ENCODE measurements at regions not wholly inside any gene's neighbourhood (a gene's known extent, or its start where the extent isn't known, plus 50 kb on each side); places are given as distances from the start of the nearest gene placed in this dataset.

- no peak for DNase-seq
- POLR2A ChIA-PET, result no interaction called here
- CTCF ChIA-PET, result no interaction called here
Measured at GRCh38 chr13:51520524-51520923, 63.7 kb upstream of the WDFY2 start.

GRCh38 chr13:51523082-51523518 lies 61.2 kb upstream of the WDFY2 start:
- H2AFZ ChIP-seq (ENCODE audit: insufficient read depth, low read depth, low read length, poor library complexity, severe bottlenecking), result no peak overlapping the region
- POLR2A ChIA-PET, result no interaction called here
- ATAC-seq (ENCODE audit: low read depth) (no peak), DNase-seq (no peak)
- H3K27ac ChIP-seq (ENCODE audit: low read length in 2 of 2), result no peak overlapping the region
- no peaks in the 10 kb centered on the region for H3K36me3 ChIP-seq (replicated peaks in 1 of 2; ENCODE audit: control extremely low read depth in 1 of 2, control insufficient read depth in 1 of 2, extremely low read depth in 1 of 2, insufficient read depth in 2 of 2, low read length in 1 of 2)
- TF ChIP-seq EZH2 (IDR thresholded peaks at IDR 0.05; ENCODE audit: borderline replicate concordance, insufficient read depth, low read depth, low read length, poor library complexity, severe bottlenecking) (no peak), CTCF (IDR thresholded peaks at IDR 0.05) (no peak)
- H3K9me3 Mint-ChIP-seq (ENCODE audit: insufficient read depth), result no peaks in the 10 kb centered on the region
- H3K4me2 ChIP-seq (replicated peaks; ENCODE audit: low read depth, low read length, poor library complexity, severe bottlenecking), result no peak overlapping the region
- peaks cover 5% of the 10 kb centered on the region for H3K4me1 Mint-ChIP-seq
- CTCF ChIA-PET, result interaction anchor here (0.9 kb wide), 1 partner anchor 13 kb away, joined by 3 read pairs; no protein-coding TSS in a partner anchor
- H3K4me1 ChIP-seq (ENCODE audit: control insufficient read depth in 2 of 2, insufficient read depth in 2 of 2, low read length in 2 of 2), result peaks cover 4 to 5% of the 10 kb centered on the region in 2 donors
- intact Hi-C loops (cut with micrococcal nuclease), result no loop called here
- H3K9ac ChIP-seq (ENCODE audit: low read length), result no peak overlapping the region
- no peak overlapping the region for H3K4me3 Mint-ChIP-seq
- WGBS (ENCODE audit: insufficient coverage), result no CpG with 5 or more reads among the region's 4 CpGs
- no peaks in the 10 kb centered on the region for H3K27me3 ChIP-seq (replicated peaks in 1 of 4; ENCODE audit: control extremely low read depth in 1 of 4, control insufficient read depth in 3 of 4, insufficient read depth in 4 of 4, low read length in 3 of 4)
- no peak overlapping the region for H3K4me3 ChIP-seq (ENCODE audit: control extremely low read depth in 1 of 5, extremely low read depth in 1 of 5, insufficient read depth in 1 of 5, low read depth in 2 of 5, low read length in 4 of 5)
- H4K20me1 ChIP-seq (ENCODE audit: control insufficient read depth, insufficient read depth, low read length, poor library complexity, severe bottlenecking), result no peaks in the 10 kb centered on the region
- H3K27ac Mint-ChIP-seq, result no peak overlapping the region
- no peaks in the 10 kb centered on the region for H3K27me3 Mint-ChIP-seq
- no peaks in the 10 kb centered on the region for H3K9me3 ChIP-seq (ENCODE audit: control extremely low read depth in 1 of 3, control insufficient read depth in 2 of 3, insufficient read depth in 1 of 3, low read length in 2 of 3)
- no peaks in the 10 kb centered on the region for H3K79me2 ChIP-seq (ENCODE audit: control insufficient read depth, insufficient read depth, low read length)

More at GRCh38 chr13:51520524-51520923, 63.7 kb upstream of the WDFY2 start:
- Histone ChIP-seq H4K20me1 (ENCODE audit: control insufficient read depth, insufficient read depth, low read length, poor library complexity, severe bottlenecking) (no peaks in the 10 kb centered on the region), H2AFZ (ENCODE audit: insufficient read depth, low read depth, low read length, poor library complexity, severe bottlenecking) (no peak overlapping the region), H3K79me2 (ENCODE audit: control insufficient read depth, insufficient read depth, low read length) (no peaks in the 10 kb centered on the region), H3K9me3 (ENCODE audit: control extremely low read depth in 1 of 3, control insufficient read depth in 2 of 3, insufficient read depth in 1 of 3, low read length in 2 of 3) (peaks cover 0 to 1% (median 0%) of the 10 kb centered on the region in 3 donors), H3K36me3 (replicated peaks in 1 of 2; ENCODE audit: control extremely low read depth in 1 of 2, control insufficient read depth in 1 of 2, extremely low read depth in 1 of 2, insufficient read depth in 2 of 2, low read length in 1 of 2) (no peaks in the 10 kb centered on the region), H3K4me2 (replicated peaks; ENCODE audit: low read depth, low read length, poor library complexity, severe bottlenecking) (no peak overlapping the region), H3K9ac (ENCODE audit: low read length) (no peak overlapping the region), H3K27ac (ENCODE audit: low read length in 2 of 2) (no peak overlapping the region), H3K4me1 (ENCODE audit: control insufficient read depth in 2 of 2, insufficient read depth in 2 of 2, low read length in 2 of 2) (peaks cover 4 to 5% of the 10 kb centered on the region in 2 donors), H3K4me3 (ENCODE audit: control extremely low read depth in 1 of 5, extremely low read depth in 1 of 5, insufficient read depth in 1 of 5, low read depth in 2 of 5, low read length in 4 of 5) (no peak overlapping the region), H3K27me3 (replicated peaks in 1 of 4; ENCODE audit: control extremely low read depth in 1 of 4, control insufficient read depth in 3 of 4, insufficient read depth in 4 of 4, low read length in 3 of 4) (no peaks in the 10 kb centered on the region)
- TF ChIP-seq CTCF (IDR thresholded peaks at IDR 0.05) (no peak), EZH2 (IDR thresholded peaks at IDR 0.05; ENCODE audit: borderline replicate concordance, insufficient read depth, low read depth, low read length, poor library complexity, severe bottlenecking) (no peak)
- intact Hi-C loops (cut with micrococcal nuclease), result no loop called here
- peaks cover 5% of the 10 kb centered on the region for H3K4me1 Mint-ChIP-seq
- no peaks in the 10 kb centered on the region for H3K27me3 Mint-ChIP-seq
- ATAC-seq (ENCODE audit: low read depth), result no peak
- 100% methylated on average over 2 of the region's 4 CpGs for WGBS (ENCODE audit: insufficient coverage)
- no peak overlapping the region for H3K4me3 Mint-ChIP-seq
- no peaks in the 10 kb centered on the region for H3K9me3 Mint-ChIP-seq (ENCODE audit: insufficient read depth)
- H3K27ac Mint-ChIP-seq, result no peak overlapping the region

All from B cell (primary cell).